ENCODE measurements at regions not wholly inside any gene's neighbourhood (a gene's known extent, or its start where the extent isn't known, plus 50 kb on each side); places are given as distances from the start of the nearest gene placed in this dataset.
A peak's percentile ranks its signal among the peaks of the same experiment; 100 is the strongest.

GRCh38 chr3:82940124-82940523, 1178.7 kb upstream of the GBE1 start:
- no peak for DNase-seq (ENCODE audit: low read depth, low spot score)

- no peak for DNase-seq (ENCODE audit: low read depth, low spot score)
These were observed 1178.1 kb upstream of the GBE1 start for GRCh38 chr3:82939491-82940097.

- DNase-seq (ENCODE audit: low read depth, low spot score): no peak
These were observed 1177.4 kb upstream of the GBE1 start for GRCh38 chr3:82938821-82939328.

- DNase-seq (ENCODE audit: low read depth, low spot score): peak; percentile 25
These were observed 1166.1 kb upstream of the GBE1 start for GRCh38 chr3:82927309-82928253.

GRCh38 chr3:82891028-82891427, 1129.6 kb upstream of the GBE1 start:
- no peak for DNase-seq (ENCODE audit: low read depth, low spot score)

GRCh38 chr3:82883072-82883471, 1121.6 kb upstream of the GBE1 start:
- no peak for DNase-seq (ENCODE audit: low read depth, low spot score)

- no peak for DNase-seq (ENCODE audit: low read depth, low spot score)
These were observed 1114.0 kb upstream of the GBE1 start for GRCh38 chr3:82875401-82875800.

- DNase-seq (ENCODE audit: low read depth, low spot score): no peak
These were observed 1078.4 kb upstream of the GBE1 start for GRCh38 chr3:82839871-82840270.

GRCh38 chr3:82834098-82834497, 1072.7 kb upstream of the GBE1 start:
- no peak for DNase-seq (ENCODE audit: low read depth, low spot score)

GRCh38 chr3:82824491-82824890, 1063.0 kb upstream of the GBE1 start:
- no peak for DNase-seq (ENCODE audit: low read depth, low spot score)

- DNase-seq (ENCODE audit: low read depth, low spot score): no peak
These were observed 1054.6 kb upstream of the GBE1 start for GRCh38 chr3:82816086-82816485.

- DNase-seq (ENCODE audit: low read depth, low spot score): no peak
These were observed 1054.1 kb upstream of the GBE1 start for GRCh38 chr3:82815417-82816058.

GRCh38 chr3:82814660-82815059, 1053.2 kb upstream of the GBE1 start:
- no peak for DNase-seq (ENCODE audit: low read depth, low spot score)

GRCh38 chr3:82807781-82808180, 1046.3 kb upstream of the GBE1 start:
- DNase-seq (ENCODE audit: low read depth, low spot score): no peak

- DNase-seq (ENCODE audit: low read depth, low spot score): no peak
These were observed 1041.1 kb upstream of the GBE1 start for GRCh38 chr3:82802501-82802900.

- no peak for DNase-seq (ENCODE audit: low read depth, low spot score)
These were observed 1038.8 kb upstream of the GBE1 start for GRCh38 chr3:82800248-82800647.

- no peak for DNase-seq (ENCODE audit: low read depth, low spot score)
These were observed 1035.3 kb upstream of the GBE1 start for GRCh38 chr3:82796765-82797164.

GRCh38 chr3:82791241-82791640, 1029.8 kb upstream of the GBE1 start:
- no peak for DNase-seq (ENCODE audit: low read depth, low spot score)

- no peak for DNase-seq (ENCODE audit: low read depth, low spot score)
These were observed 1029.1 kb upstream of the GBE1 start for GRCh38 chr3:82790307-82791097.

GRCh38 chr3:82783194-82783593, 1021.7 kb upstream of the GBE1 start:
- DNase-seq (ENCODE audit: low read depth, low spot score): no peak

- no peak for DNase-seq (ENCODE audit: low read depth, low spot score)
These were observed 1011.8 kb upstream of the GBE1 start for GRCh38 chr3:82773207-82773606.

- DNase-seq (ENCODE audit: low read depth, low spot score): no peak
These were observed 1003.1 kb upstream of the GBE1 start for GRCh38 chr3:82764521-82764920.

Data from brain pericyte (primary cell).